HCT116 (cell line): ENCODE measurements at regions not wholly inside any gene's neighbourhood (a gene's known extent, or its start where the extent isn't known, plus 50 kb on each side); places are given as distances from the start of the nearest gene placed in this dataset. TPM values are rescaled to one million over a fixed set of nuclear protein-coding genes. Genes with fewer than 3 reads are reported as not detected.

Experiments
- microRNA-seq: library from miRNA; unstranded; fragments of <30 nt; microRNA quantifications from one replicate; pipeline ENCODE4, GENCODE V29; 2016; ENCODE audit warnings: borderline number of aligned reads

Small RNA genes lying in the stretch of these regions (microRNA-seq; reads per million reads assigned to microRNA genes)
- gene MIR3672: not detected
